GM18909 (cell line): ENCODE measurements at regions not wholly inside any gene's neighbourhood (a gene's known extent, or its start where the extent isn't known, plus 50 kb on each side); places are given as distances from the start of the nearest gene placed in this dataset.

Experiments
- ATAC-seq: cut with Tn5 transposase; IDR thresholded peaks from one replicate; pipeline ENCODE4 v1.9.1; 2021; ENCODE audit warnings: mild to moderate bottlenecking; ENCODE audit not compliant: unreplicated experiment, poor library complexity

DNA sequence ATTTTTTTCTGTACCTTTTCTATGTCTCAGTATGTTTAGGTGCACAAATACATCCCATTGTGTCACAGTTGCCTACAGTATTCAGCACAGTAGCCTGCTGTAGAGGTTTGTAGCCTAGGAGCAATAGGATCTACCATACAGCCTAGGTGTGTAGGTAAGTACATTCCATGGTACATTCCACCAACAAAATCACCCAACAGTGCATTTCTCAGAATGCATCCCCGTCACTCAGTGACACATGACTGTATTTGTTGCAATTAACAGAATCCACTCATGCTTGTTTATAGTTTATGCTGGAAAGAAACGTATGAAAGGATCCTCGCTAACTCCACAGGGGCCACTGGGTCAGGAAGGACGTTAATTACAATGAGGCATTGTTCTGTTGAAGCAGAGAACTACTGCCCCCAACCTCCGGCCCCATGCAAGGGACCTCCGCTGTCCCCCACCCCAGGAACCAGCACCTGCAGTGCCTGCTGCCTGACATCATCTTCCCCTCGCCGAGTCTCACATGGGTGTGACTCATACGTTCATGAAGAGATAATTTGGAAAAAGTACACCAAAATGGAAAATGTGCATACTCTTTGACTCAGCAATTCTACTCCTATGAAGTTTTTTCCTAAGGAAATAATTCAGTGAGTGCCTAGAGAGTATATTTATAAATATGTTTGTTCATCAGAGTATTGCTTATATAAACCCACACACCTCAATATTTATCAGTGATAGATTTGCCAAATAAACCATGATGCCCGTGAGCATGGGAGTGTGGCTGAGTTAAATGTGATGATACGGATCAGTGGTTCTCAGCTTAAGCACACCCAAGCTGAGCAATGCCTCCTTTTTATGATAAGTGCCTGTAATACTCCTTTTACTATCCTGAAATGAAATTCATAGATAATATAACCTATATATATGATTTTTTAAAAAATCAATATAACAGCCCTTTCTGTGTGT is 156.4 kb upstream of the ECI2 start:
- no peak for ATAC-seq

DNA sequence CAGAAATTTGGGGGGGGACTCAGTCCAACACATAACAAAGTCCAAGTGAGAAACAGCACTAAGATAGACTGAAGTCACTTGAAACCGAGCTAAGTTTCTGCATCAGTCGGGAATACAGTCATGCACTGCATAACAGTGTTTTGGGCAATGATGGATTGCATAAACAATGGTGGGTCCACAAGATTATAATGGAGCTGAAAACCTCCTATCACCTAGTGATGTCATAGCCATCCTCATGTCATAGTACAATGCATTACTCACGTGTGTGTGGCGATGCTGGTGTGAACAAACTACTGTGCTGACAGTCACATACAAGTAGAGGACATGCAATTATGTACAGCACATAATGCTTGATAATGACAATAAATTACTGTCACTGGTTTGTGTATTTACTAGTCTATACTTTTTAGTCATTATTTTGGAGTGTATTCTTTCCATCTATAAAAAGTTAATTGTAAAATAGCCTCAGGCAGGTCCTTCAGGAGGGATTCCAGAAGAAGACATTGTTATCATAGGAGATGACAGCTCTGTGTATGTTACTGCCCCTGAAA is 154.5 kb upstream of the ECI2 start:
- ATAC-seq: no peak

DNA sequence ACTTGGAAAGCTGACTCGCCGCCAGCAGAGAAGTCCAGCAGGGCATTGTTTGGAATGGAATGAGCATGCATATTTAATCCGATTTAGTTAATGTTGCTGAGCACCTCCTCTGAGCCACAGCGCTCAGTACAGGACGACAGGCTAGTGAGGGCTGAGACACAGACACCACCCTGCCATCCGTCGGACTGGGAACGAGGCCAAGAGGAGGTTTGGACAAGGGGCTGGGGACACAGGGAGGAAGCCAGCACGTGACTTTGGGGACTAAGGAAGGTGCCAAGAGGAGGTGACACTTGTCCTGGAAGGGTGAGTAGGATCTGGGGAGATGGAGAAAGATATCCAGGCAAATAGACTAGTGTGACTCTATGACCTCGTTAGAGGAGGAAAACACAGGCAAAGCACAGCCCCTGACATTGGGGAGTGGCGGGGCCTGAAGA is 152.5 kb upstream of the ECI2 start:
- ATAC-seq: no peak

DNA sequence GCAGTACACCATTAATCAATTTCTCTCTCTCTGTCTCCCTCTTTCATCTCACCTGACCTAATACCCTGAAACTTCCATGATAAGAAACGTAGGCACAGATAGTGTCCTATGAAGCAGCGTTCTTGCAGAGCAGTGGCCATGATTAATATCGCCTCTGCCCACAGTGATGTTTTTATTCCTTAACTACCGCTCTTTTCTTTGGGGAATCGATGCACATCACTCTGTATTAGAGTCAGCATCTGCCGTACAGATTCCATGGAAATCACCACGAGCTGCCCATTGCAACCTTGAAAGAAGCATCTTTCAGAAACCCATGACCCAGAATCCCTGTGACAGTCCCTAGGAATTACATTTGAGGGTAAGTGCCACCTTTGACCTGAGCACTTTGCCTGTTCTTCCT is 152.0 kb upstream of the ECI2 start:
- no peak for ATAC-seq

DNA sequence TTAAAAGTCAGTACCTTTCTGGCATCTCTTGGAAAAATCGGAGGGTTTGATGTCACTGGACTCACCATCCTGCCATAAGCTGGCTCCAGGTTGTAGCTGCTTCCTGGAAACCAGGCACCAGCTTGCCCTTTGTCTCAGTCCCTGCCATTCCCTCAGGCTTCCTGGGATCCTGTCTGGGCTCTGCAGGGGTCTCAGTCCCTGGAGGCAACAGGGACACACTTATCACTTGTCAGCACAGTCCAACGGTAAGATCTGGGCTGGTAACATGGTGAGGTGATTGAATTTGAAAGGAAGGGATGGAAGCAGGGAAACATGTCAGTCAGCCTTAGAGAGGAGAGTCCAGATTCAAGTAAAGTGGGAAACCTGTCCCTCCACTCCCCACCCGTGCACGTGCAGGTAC is 147.6 kb upstream of the ECI2 start:
- ATAC-seq: no peak

DNA sequence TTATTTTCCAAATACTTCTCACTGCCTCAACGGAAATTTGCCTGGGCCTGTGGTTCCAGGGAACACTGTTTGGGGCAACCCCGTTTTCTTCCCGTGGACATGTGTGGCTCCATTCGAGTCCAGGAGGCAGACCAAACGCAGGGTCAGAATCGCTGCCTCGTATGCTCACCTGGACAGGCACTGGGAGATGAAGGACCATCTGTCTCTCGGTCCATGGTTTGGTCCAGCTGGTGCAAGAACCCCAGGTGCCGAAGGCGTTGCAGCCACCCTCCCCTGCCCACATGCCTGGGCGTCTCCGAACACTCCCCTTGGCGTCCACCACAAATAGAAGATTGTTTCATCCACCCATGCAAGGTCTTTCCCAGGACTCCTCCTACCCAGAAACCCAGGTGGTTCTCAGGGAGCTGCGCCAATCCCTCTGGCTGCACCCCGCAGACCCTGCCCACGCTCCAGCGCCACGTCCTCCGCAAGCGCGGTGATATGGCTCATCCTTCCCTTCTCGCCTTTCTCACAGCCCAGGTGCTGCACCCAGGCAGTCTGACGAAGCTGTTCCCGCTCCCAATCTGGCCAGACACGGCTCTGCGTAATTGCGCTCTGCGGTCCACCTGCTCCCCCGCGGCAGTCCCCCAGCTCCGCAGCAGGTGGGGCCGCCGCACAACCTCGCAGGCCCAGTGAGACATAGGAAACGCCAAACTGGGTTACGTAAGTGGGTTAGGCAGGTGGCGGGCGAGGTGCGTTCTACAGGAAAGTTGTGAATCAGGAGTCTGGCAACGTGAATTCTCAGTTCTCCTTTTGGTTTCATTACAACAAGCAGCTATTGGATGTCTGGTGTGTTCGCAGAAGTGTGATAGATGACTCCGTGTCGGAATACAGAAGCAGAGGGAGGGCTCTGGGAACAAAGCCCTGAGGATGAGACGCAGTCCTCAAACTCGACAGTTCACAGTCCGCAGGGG is 146.2 kb upstream of the ECI2 start:
- ATAC-seq: peak; percentile 89

DNA sequence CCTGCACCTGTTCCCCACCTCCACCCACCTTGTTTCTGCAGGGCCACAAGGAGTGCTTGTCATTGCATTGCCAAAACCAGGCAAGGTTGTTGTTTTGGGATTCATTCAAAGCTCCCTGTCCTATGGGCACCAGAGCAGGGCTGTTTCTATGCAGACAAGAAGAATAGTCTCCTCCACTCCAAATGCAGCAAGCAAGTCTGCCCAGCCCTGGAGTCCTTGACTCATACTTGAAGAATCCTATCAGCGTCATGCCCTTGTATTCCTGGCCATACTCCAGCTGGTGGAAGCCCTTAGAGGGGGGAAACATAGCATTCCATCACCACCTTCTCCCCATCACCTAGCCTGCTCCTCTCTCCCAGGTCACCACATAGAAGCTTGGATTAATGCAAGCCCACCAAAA is 145.3 kb upstream of the ECI2 start:
- ATAC-seq: no peak

DNA sequence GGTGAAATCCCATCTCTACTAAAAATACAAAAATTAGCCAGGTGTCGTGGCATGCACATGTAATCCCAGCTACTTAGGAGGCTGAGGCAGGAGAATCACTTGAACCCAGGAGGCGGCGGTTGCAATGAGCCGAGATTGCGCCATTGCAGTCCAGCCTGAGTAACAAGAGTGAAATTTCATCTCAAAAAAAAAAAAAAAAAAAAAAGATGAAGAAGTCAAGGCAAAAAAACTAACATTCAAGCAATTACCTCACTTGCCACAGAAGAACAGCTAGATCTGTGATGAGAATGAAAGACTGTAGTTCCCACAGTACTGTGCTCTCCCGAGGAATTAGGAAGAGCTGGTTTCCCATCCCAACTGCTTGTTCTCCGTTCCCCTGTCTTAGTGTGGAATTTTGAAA is 144.7 kb upstream of the ECI2 start:
- ATAC-seq: no peak

DNA sequence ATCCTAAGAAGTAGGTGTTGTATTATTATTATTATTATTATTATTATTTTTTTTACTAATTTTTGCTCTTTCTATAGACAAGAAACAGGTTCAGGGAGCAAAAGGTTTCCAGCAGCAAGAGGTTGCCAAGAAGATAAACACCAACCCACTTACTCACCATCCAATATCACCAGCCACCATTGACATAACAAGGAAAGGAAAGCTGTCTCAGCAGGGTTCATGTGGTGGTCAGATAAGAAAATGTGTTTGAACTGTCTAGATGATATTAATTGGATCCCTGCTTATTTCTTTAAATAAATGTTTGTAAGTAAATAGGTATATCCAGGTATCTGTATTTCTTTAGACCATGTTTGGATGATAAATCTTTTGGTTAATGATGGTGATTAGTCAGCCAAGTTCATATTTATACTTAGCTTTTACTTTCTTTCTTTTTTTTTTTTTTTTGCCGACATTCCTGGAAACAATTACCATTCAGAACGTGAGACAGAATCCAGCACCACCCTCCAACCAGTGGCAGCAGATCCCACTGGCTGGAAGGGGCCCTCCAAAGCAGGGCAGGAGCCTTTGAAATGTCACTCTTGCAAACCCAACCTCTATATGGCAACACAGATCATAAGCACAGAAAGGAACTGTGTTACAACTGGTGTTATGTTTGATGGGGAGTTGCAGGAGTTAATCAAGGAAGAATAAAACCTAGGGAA is 139.2 kb upstream of the ECI2 start:
- ATAC-seq: no peak

DNA sequence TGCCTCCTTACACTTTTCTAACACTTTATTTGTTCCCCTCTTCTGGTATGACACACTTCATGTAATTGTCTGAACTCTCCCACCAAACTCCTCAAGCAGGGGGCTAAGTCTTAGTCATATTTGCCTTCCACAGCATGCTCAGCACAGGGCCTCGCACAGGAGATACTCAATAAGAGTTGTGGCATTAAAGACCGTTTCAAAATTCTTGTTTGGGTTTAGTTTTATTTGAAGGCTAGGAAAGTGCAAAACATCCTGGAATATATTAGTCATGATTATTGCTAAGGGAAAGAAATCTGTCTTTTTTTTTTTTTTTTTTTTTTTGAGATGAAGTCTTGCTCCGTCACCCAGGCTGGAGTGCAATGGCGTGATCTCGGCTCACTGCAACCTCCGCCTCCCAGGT is 137.6 kb upstream of the ECI2 start:
- ATAC-seq: no peak

DNA sequence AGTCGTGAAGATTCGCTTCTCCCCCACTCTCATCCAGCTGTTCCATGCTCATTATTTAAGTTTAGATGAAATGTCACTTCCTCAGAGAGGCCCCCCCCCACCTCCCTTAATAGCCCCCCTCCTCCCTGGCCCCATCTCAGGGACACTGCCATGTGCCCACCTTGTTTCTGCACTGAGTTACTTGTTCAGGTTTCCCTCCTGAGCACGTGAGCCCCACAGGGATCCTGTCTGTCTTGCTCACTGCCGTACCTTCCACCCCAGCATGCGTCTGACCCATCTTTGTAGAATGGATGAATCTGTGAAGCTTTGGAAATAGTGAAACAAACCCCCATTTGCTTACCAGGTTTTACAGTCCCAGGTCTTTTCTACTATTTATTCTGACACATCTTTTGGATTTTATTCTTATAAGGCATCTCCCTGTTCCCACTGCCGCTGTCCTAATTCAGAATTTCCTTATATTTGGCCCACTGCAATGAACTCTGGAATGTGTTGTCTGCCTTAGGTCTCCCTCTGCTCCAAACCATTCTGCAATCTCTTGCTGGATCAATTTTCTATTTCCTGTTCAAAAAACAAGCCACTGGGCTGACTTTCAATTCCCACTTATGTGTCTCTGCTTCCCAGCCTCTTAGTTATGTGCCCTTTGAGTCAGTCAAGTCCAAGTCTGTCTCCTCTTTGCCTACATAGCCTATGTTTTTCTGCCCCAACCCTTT is 136.5 kb upstream of the ECI2 start:
- no peak for ATAC-seq

DNA sequence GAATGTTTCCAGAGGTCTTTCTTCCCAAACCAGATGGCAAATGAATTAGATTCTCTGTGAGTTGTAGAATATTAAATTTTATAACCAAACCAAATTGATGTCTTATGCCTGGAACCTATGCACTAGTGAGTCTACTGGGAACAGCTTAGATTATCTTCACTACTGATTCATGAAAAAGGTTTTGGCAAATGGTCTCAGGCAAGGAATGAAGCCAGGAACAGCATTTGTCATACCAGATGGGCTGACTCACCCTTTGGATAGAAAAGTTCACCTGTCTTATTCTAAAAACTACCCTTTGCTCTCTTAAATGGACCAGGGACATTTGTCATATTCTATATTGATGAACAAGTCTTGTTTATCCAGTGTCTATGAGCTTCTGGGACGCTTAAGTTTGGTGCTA is 135.4 kb upstream of the ECI2 start:
- no peak for ATAC-seq

DNA sequence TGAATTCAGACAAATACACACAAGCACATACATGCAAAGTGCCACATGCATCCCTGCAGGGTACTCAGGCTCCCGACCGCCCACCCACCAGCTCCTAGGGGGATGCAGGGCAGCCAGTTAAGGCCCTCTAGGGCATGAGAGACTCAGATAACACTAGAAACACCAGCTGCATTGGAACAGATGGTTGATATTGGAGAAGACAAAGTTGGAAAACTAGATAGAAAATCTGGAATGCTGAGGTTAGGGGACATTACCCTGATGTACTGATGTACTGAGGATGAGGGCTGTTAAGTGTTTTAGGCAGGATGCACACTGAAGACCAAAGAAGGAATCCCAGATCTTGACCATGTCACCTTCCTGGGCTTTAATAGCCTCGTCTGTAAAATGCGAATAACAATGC is 134.6 kb upstream of the ECI2 start:
- ATAC-seq: no peak

DNA sequence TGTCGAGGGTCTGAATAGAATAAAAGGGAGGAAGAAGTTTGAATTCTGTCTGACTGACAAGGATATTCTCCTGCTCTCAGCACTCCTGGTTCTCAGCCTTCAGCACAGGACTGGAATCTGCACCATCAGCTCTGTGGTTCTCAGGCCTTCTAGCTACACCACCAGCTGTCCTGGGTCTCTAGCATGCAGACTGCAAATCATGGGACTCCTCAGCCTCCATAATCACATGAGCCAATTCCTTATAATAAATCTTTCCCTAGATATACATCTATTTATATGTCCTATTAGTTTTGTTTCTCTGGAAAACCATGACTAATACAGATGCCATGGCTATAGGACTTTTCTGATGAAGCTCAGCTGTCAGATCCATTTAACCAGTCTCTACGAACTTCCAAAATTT is 132.8 kb upstream of the ECI2 start:
- ATAC-seq: no peak

DNA sequence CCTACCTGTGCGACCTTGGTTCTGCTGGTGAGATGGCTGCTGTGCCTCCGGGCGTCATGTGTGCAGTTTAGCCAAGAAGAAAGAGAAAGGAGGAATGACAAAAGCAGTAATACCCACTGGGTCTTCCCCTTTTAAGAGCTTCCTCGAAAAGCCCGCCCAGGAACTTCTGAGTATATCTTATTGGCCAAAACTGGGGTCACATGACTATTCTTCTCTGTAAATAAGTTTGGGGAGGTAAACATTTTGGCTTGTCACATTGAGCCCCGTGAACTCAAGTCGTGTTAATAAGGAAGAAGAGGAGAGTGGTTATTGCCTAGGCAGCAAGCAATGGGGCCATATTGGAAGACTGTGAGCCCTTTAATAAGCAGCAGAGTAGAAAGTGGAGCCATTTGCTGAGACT is 130.4 kb upstream of the ECI2 start:
- ATAC-seq: no peak

DNA sequence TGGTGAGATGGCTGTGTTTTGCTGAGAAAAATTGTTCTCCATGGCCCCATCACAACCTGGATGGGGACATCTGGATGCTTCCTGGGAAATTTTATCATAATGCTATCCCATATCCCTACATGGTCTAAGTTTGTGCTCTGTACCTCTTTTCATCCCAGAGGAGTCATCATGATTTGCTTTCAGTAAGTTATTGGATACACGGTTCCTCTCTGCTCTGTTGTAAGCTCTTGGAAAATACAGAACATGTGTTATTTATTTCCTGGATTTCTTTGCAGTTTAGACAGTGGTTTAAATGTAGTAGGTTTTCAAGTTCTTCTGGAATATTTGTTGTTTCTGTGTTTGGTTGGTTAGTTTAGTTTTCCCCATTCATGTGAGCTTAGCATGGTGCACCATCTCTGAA is 129.2 kb upstream of the ECI2 start:
- ATAC-seq: no peak

DNA sequence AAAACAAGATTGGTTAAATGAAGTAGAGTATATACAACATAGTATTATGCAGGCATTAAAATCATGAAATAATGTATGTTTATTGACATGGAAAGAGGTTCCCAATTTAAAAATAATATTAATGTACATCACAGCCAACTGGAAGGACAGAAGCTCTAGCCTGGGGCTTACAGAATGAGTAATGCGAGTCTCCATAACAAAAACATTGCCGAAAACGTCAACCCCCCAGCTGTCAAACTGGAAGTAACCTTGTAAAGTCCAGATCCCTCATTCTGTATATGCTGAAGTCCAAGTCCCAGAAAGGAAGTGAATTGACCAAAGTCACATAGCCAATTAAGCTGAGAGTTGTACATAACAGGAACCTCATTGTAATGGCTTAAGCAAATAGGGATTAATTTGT is 128.7 kb upstream of the ECI2 start:
- no peak for ATAC-seq

DNA sequence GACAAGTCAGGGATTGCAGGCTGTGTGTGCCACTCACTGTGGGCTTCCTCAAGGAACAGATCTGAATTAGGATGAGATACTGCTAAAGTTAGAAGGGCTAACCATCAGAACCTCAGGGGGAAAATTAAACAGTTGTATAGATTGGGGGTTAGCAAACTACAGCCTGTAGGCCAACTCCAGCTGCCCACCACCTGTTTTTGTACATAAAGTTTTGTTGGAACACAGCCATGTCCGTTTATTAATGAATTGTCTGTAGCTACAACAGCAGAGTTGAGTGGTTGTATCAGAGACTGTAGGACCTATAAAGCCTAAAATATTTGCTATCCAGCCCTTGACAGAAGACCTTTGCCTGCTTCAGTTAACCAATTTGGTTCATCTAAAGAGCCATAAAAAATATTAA is 127.2 kb upstream of the ECI2 start:
- ATAC-seq: no peak

DNA sequence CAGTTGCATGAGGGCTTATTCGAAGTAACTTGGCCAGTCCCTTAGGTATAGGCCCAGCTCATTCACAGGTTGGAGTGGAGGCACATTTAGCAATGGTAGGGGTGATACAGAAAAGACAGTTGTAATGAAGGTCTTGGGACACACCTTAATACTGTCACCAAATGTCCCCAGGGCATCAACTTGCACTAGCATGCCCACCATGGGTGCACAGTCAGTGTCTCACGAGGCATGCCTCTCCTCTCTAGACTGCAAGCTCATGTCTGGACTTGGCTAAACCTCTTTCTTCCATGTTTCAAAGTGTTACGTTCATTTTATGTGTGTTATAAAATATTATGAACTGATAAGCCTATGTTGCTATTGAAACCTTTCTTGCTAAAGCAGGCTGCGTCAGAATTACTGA is 124.0 kb upstream of the ECI2 start:
- no peak for ATAC-seq

DNA sequence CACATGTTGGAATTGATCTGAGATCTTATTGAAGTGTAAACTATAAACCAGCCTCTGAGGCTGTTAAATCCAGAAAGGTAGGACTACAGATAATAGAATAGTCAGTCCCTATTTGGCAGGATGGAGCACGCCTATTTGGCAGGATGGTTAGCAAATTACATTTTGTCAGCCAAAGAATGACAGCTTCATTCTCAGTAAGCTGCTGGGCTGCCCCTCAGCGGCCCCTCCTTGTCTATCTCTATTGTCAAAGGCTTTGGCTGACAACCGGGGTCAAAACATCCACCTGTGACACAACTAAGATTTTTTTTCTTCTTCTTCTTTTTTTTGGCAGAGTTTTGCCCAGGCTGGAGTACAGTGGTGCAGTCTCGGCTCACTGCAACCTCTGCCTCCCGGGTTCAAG is 123.4 kb upstream of the ECI2 start:
- ATAC-seq: no peak
